Mammary epithelial cell (primary cell): ENCODE measurements at regions not wholly inside any gene's neighbourhood (a gene's known extent, or its start where the extent isn't known, plus 50 kb on each side); places are given as distances from the start of the nearest gene placed in this dataset.

ENCODE experiments used
- EZH2 ChIP-seq: IDR thresholded peaks from 2 replicates; pipeline ENCODE4 v1.6.1; 2012; ENCODE audit warnings: low read length, inconsistent platforms, borderline replicate concordance
- TF ChIP-seq, protein P1 (sequence below), 2 donors: IDR thresholded peaks in 1 of 2; conservative IDR thresholded peaks in 1 of 2; 2 replicates each; pipeline ENCODE4 v1.5.1; 2011 to 2012; ENCODE audit warnings: inconsistent platforms in 2 of 2, low read length in 2 of 2, mild to moderate bottlenecking in 2 of 2, control low read depth in 1 of 2, low read depth in 1 of 2; ENCODE audit not compliant: insufficient read depth in 1 of 2; ENCODE audit errors: extremely low read depth in 1 of 2

DNA sequence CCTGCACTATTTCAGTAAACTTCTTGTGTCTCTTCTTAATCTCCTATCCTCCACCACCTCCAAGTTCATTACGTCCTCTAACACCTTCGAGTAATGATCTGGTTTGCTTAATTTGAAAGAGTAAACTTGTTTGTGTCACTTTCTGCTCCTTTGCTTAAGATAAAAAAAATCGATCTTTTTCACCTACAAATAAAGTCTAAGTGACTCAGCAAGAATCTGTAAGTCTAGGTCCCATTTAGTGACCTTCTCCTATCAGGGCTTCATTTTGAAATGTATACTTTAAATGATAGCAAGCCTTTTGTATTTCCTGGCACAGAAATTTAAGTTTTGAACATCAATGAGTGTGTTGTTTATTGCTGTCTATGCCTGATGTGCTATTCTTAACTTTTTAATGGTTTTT is 260.9 kb upstream of the TFPI start:
- TF ChIP-seq, protein P1, sequence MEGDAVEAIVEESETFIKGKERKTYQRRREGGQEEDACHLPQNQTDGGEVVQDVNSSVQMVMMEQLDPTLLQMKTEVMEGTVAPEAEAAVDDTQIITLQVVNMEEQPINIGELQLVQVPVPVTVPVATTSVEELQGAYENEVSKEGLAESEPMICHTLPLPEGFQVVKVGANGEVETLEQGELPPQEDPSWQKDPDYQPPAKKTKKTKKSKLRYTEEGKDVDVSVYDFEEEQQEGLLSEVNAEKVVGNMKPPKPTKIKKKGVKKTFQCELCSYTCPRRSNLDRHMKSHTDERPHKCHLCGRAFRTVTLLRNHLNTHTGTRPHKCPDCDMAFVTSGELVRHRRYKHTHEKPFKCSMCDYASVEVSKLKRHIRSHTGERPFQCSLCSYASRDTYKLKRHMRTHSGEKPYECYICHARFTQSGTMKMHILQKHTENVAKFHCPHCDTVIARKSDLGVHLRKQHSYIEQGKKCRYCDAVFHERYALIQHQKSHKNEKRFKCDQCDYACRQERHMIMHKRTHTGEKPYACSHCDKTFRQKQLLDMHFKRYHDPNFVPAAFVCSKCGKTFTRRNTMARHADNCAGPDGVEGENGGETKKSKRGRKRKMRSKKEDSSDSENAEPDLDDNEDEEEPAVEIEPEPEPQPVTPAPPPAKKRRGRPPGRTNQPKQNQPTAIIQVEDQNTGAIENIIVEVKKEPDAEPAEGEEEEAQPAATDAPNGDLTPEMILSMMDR (conservative IDR thresholded peaks at IDR 0.05 in 1 of 2, IDR thresholded peaks at IDR 0.05 in 1 of 2; ENCODE audit: extremely low read depth in 1 of 2, insufficient read depth in 1 of 2, low read depth in 1 of 2, low read length in 2 of 2) = no peak
- TF ChIP-seq EZH2 = no peak
